ENCODE measurements at regions not wholly inside any gene's neighbourhood (a gene's known extent, or its start where the extent isn't known, plus 50 kb on each side); places are given as distances from the start of the nearest gene placed in this dataset.
A peak's percentile ranks its signal among the peaks of the same experiment; 100 is the strongest.

DNA sequence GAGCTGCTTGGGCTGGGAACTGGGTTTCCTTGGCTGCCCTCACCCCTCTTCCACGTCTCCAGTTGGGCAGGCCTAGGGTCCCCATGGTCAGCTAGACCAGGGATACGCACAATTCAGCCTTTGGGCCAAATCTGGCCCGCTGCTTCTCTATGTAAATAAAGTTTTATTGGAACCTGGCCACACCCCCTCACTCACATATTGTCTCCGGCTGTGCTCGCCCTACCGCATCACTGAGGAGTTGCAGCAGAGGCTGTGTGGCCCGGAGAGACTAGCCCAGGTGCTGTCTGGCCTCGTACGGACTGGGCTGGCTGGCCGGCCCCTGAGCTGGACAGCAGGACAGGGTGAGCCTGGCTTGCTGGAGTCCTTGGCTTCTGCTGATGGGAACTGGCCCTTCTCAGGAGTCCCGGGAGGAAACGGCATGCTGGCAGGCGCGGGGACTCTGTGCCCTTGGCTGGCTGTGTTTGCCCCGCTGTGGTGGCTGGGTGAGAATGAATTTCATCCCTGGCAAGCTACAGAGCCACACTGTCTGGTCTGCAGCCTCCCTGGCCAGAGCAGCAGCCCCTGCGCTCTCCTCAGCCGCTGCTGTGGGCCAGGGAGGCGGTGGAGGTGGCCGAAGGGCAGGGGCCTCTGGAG, 82.0 kb downstream of the ENGASE start:
- WGBS (ENCODE audit: missing lambda C conversion rate), result 76% methylated on average over 18 of the region's 19 CpGs
- ATAC-seq (peak in 1 of 2 experiments; percentile 19; a peak in 3 of 6 replicates), DNase-seq (ENCODE audit: low read depth in 1 of 2, low spot score in 1 of 2) (no peak), FAIRE-seq (no peak)
- H3K9me3 ChIP-seq, result no peaks in the 10 kb centered on the region
- H3K4me2 ChIP-seq, result no peak overlapping the region
- H3K4me3 ChIP-seq, result no peak overlapping the region
- POLR2A ChIA-PET, result no interaction called here
- H3K27ac ChIP-seq, result no peak overlapping the region
- H3K4me1 ChIP-seq, result no peaks in the 10 kb centered on the region
- TF ChIP-seq ZC3H11A (IDR thresholded peaks at IDR 0.05) (no peak), CHD4 (IDR thresholded peaks at IDR 0.05; ENCODE audit: borderline replicate concordance) (no peak), POLR2A (IDR thresholded peaks at IDR 0.05; ENCODE audit: low read length) (no peak), CEBPB (IDR thresholded peaks at IDR 0.05) (no peak), TFCP2L1 (CRISPR knock-in tag; IDR thresholded peaks at IDR 0.05) (no peak), SREBF2 (IDR thresholded peaks at IDR 0.05) (no peak), NPAS2 (CRISPR knock-in tag; IDR thresholded peaks at IDR 0.05; ENCODE audit: borderline replicate concordance) (no peak), NR3C1 (IDR thresholded peaks at IDR 0.05) (no peak), BHLHE40 (IDR thresholded peaks at IDR 0.05; ENCODE audit: low read depth, low read length) (no peak), HOXA7 (CRISPR knock-in tag; IDR thresholded peaks at IDR 0.05) (no peak), KDM1A (IDR thresholded peaks at IDR 0.05; ENCODE audit: low read depth) (no peak), RAD21 (conservative IDR thresholded peaks at IDR 0.05 in 1 of 2, IDR thresholded peaks at IDR 0.05 in 1 of 2) (no peak), FOXS1 (CRISPR knock-in tag; IDR thresholded peaks at IDR 0.05) (no peak), EP300 (IDR thresholded peaks at IDR 0.05) (no peak), HOXB5 (CRISPR knock-in tag; IDR thresholded peaks at IDR 0.05) (no peak), ZNF302 (CRISPR knock-in tag; IDR thresholded peaks at IDR 0.05) (no peak), HEYL (CRISPR knock-in tag; IDR thresholded peaks at IDR 0.05) (no peak)
- TF ChIP-seq, protein P1, sequence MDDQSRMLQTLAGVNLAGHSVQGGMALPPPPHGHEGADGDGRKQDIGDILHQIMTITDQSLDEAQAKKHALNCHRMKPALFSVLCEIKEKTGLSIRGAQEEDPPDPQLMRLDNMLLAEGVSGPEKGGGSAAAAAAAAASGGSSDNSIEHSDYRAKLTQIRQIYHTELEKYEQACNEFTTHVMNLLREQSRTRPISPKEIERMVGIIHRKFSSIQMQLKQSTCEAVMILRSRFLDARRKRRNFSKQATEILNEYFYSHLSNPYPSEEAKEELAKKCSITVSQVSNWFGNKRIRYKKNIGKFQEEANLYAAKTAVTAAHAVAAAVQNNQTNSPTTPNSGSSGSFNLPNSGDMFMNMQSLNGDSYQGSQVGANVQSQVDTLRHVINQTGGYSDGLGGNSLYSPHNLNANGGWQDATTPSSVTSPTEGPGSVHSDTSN (IDR thresholded peaks at IDR 0.05), result no peak
- TF ChIP-seq, protein P2, sequence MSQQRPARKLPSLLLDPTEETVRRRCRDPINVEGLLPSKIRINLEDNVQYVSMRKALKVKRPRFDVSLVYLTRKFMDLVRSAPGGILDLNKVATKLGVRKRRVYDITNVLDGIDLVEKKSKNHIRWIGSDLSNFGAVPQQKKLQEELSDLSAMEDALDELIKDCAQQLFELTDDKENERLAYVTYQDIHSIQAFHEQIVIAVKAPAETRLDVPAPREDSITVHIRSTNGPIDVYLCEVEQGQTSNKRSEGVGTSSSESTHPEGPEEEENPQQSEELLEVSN (IDR thresholded peaks at IDR 0.05; ENCODE audit: borderline replicate concordance, low read depth), result no peak
- TF ChIP-seq, protein P3, sequence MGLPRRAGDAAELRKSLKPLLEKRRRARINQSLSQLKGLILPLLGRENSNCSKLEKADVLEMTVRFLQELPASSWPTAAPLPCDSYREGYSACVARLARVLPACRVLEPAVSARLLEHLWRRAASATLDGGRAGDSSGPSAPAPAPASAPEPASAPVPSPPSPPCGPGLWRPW (IDR thresholded peaks at IDR 0.05), result no peak
- CTCF ChIA-PET, result interaction anchor here (0.6 to 1.2 kb wide), 3 partner anchors 236 to 551 kb away, joined by 3 to 4 read pairs (median 3); no protein-coding TSS in a partner anchor

DNA sequence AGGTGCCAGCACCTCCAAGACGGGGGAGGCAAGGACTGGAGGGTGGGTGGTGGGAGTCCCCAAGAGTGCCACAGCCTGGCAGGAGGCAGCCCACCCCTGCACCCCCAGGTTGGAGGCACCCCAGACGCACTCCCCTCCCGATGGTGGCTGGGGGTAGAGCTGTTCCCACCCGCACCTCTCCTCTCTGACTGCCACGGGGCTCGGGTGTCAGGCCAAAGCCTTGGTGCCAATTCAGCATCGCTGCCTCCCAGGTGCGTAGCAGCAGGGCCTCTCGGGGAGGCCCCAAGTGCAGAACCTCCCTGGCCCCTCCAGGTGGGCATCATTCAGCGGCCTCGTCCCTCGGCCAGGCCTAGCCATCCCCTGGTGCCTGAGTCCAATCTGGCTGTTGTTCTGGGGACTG, 81.1 kb downstream of the ENGASE start:
- no peak overlapping the region for H3K4me2 ChIP-seq
- ATAC-seq (no peak), DNase-seq (ENCODE audit: low read depth in 1 of 2, low spot score in 1 of 2) (no peak), FAIRE-seq (no peak)
- 66% methylated on average over 12 of the region's 12 CpGs for WGBS (ENCODE audit: missing lambda C conversion rate)
- H3K4me1 ChIP-seq, result peaks cover 5% of the 10 kb centered on the region; the same call in 1 of the 3 replicates
- H3K4me3 ChIP-seq, result no peak overlapping the region
- CTCF ChIA-PET, result interaction anchor here (0.6 kb wide), 1 partner anchor 1735 kb away, joined by 3 read pairs; no protein-coding TSS in a partner anchor
- POLR2A ChIA-PET, result no interaction called here
- no peak overlapping the region for H3K27ac ChIP-seq
- TF ChIP-seq ESRRA (IDR thresholded peaks at IDR 0.05; ENCODE audit: borderline replicate concordance, low read length), result no peak
- no peak for TF ChIP-seq RFX5 (IDR thresholded peaks at IDR 0.05)
- TF ChIP-seq, protein P3 (IDR thresholded peaks at IDR 0.05), result no peak
- TF ChIP-seq POLR2AphosphoS2 (conservative IDR thresholded peaks at IDR 0.05; ENCODE audit: low read length), result no peak
- H3K9me3 ChIP-seq, result no peaks in the 10 kb centered on the region

Data from A549 (cell line).